C4-2B (cell line): ENCODE measurements at regions not wholly inside any gene's neighbourhood (a gene's known extent, or its start where the extent isn't known, plus 50 kb on each side); places are given as distances from the start of the nearest gene placed in this dataset.

Experiments used
- ZFX ChIP-seq: fragments of 450-650 bp; IDR thresholded peaks from 2 replicates; pipeline ENCODE4 v1.6.1; 2017
- TF ChIP-seq, protein P1 (sequence below): fragments of 450-650 bp; conservative IDR thresholded peaks from 2 replicates; pipeline ENCODE4 v1.5.1; 2017; ENCODE audit warnings: mild to moderate bottlenecking

DNA sequence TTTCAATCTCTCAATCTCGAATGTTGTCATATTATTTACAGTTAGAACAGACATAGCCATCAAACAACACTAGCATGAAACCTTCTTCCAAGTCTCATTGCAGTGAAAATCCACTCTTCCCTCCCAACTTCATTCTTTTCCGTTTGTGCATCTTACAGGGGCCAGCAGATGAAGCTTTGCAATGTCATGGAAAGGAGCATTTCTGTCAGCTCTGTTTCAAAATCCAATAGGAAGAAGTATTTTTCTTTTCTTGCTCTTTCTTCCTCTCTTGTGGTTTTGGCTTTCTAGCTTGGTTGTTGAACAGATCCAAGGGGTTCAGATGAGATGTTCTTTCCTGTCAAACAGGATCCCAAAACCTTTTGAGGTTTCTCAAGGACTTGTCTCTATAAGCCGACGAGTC lies 416.6 kb downstream of the AEBP2 start:
- TF ChIP-seq, protein P1, sequence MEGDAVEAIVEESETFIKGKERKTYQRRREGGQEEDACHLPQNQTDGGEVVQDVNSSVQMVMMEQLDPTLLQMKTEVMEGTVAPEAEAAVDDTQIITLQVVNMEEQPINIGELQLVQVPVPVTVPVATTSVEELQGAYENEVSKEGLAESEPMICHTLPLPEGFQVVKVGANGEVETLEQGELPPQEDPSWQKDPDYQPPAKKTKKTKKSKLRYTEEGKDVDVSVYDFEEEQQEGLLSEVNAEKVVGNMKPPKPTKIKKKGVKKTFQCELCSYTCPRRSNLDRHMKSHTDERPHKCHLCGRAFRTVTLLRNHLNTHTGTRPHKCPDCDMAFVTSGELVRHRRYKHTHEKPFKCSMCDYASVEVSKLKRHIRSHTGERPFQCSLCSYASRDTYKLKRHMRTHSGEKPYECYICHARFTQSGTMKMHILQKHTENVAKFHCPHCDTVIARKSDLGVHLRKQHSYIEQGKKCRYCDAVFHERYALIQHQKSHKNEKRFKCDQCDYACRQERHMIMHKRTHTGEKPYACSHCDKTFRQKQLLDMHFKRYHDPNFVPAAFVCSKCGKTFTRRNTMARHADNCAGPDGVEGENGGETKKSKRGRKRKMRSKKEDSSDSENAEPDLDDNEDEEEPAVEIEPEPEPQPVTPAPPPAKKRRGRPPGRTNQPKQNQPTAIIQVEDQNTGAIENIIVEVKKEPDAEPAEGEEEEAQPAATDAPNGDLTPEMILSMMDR: no peak
- no peak for TF ChIP-seq ZFX
